ENCODE measurements at regions not wholly inside any gene's neighbourhood (a gene's known extent, or its start where the extent isn't known, plus 50 kb on each side); places are given as distances from the start of the nearest gene placed in this dataset.

DNA sequence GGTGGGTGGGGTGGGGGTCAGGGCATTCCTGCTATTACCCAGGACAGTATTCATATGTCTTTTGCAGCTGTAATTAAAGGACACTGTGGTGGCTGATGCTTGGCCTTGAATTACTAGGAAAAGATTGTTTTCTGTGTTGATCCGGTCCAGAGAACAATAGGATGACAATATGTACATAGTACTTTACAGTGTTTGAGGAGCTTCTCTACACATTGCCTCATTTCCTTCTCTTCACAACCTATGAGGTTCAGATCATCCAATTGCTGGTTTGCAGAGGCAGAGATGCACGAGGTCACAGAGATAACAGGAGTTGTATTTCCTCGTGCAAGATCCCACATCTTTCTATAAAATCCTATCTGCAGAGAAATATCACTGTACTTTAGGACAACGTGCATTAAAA lies 119.5 kb downstream of the LIPG start:
- Mint-ChIP-seq H3K4me3 (no peak overlapping the region), H3K36me3 (ENCODE audit: low read depth) (no peaks in the 10 kb centered on the region), H3K4me1 (ENCODE audit: low read depth) (no peaks in the 10 kb centered on the region), H3K9me3 (no peaks in the 10 kb centered on the region), H3K27me3 (peaks cover 5% of the 10 kb centered on the region), H3K27ac (no peak overlapping the region)
- ATAC-seq: no peak
- CTCF ChIA-PET: no interaction called here
- POLR2A ChIA-PET: no interaction called here
- no peak for DNase-seq
- intact Hi-C loops (cut with micrococcal nuclease): no loop called here
- TF ChIP-seq, protein P1, sequence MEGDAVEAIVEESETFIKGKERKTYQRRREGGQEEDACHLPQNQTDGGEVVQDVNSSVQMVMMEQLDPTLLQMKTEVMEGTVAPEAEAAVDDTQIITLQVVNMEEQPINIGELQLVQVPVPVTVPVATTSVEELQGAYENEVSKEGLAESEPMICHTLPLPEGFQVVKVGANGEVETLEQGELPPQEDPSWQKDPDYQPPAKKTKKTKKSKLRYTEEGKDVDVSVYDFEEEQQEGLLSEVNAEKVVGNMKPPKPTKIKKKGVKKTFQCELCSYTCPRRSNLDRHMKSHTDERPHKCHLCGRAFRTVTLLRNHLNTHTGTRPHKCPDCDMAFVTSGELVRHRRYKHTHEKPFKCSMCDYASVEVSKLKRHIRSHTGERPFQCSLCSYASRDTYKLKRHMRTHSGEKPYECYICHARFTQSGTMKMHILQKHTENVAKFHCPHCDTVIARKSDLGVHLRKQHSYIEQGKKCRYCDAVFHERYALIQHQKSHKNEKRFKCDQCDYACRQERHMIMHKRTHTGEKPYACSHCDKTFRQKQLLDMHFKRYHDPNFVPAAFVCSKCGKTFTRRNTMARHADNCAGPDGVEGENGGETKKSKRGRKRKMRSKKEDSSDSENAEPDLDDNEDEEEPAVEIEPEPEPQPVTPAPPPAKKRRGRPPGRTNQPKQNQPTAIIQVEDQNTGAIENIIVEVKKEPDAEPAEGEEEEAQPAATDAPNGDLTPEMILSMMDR (IDR thresholded peaks at IDR 0.05): no peak

DNA sequence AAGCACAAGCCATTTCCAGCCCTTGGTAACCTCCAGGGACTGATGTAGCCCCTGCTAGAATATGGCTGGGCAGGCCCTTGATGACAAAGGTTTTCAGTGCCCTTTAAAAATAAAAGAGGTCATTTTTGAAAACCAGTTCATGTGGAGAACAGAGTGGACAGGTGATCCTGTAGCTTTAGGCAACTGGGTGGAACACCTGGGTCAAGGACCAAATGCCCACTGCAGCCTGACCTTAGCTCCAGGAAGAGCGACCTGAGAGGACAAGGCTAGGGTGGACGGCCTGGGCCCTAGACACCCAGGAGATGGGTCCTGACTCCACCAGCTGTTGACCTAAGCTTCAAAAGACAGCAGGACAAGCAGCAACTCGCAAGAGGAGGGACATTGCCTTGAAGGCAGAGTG lies 116.6 kb downstream of the LIPG start:
- intact Hi-C loops (cut with micrococcal nuclease): no loop called here
- Mint-ChIP-seq H3K27me3 (peaks cover 2% of the 10 kb centered on the region), H3K4me1 (ENCODE audit: low read depth) (no peaks in the 10 kb centered on the region), H3K4me3 (no peak overlapping the region), H3K9me3 (no peaks in the 10 kb centered on the region), H3K27ac (no peak overlapping the region), H3K36me3 (ENCODE audit: low read depth) (no peaks in the 10 kb centered on the region)
- ChIA-PET POLR2A (no interaction called here), CTCF (no interaction called here)
- ATAC-seq (no peak), DNase-seq (no peak)
- TF ChIP-seq, protein P1 (IDR thresholded peaks at IDR 0.05): no peak

DNA sequence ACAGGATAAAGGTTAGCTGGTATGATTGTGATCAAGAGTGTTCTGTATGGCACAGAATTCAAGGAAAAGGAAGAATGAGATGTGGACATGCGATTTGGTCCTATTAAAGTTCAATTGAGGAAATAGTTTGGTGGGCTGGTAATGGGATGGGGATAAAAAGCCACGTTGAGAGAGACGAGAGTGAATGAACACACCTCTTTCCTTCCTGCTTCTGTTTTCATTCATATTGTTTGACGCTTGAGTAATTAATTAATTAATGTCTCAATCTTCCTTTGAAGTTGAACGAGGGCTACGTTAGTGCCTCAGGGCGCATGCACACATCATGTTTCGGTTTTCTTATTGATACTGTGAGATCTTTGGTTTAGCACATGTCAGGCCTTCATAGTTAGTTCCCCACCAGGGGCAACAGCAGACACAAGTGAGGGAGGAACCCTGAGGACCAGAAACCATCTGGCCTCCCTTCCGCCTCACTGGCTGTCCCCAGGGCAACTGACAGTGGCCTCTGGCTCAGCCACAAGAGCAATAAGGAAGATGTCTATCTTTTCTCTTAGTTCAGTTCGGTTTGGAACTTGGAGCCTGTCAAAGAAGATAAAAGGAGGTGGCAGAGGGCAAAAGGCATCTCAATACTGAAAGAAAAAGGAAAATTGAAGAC lies 116.0 kb downstream of the LIPG start:
- H3K4me1 Mint-ChIP-seq (ENCODE audit: low read depth): no peaks in the 10 kb centered on the region
- ATAC-seq (no peak), DNase-seq (no peak)
- ChIA-PET POLR2A (no interaction called here), CTCF (no interaction called here)
- no peaks in the 10 kb centered on the region for H3K36me3 Mint-ChIP-seq (ENCODE audit: low read depth)
- intact Hi-C loops (cut with micrococcal nuclease): no loop called here
- no peaks in the 10 kb centered on the region for H3K9me3 Mint-ChIP-seq
- peaks cover 2% of the 10 kb centered on the region for H3K27me3 Mint-ChIP-seq
- TF ChIP-seq, protein P1 (IDR thresholded peaks at IDR 0.05): no peak
- no peak overlapping the region for H3K4me3 Mint-ChIP-seq
- no peak overlapping the region for H3K27ac Mint-ChIP-seq

DNA sequence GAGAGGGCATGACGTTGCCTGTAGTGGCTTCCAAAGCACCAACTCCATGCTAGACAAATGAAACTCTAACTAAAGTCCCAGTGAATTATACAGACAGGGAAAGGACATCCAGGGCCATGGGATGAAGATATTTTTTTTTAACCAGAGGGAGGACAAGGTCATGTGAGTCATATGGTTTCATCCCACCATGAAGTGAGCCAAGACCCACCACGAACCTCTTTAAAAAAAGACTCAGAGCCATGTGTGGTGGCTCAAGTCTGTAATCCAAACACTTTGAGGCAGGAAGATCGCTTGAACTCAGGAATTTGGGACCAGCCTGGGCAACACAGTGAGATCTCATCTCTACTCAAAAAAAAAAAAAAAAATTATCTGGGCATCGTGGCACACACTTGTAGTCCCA lies 115.2 kb downstream of the LIPG start:
- no peak overlapping the region for H3K27ac Mint-ChIP-seq
- POLR2A ChIA-PET: no interaction called here

DNA sequence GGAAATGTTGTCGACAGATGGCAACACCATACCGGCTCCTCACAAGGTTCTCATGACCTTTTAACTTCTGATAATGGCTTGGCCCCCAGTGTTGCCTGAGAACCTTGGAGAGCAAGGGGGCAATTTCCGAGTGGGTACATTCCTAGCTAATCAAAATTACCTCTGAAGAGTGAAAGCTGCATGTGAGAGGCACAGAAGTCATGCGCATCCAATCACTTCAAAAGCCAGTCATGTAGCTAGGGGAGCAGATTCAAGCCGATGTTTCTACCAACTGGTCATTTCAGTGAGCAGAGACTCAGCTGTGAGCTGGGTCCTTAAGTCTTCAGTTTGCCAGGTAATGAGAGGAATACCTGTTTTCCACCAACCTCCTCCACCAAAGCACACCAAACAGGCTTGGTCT lies 111.4 kb downstream of the LIPG start:
- ChIA-PET CTCF (no interaction called here), POLR2A (no interaction called here)
- ATAC-seq: no peak
- Mint-ChIP-seq H3K4me1 (ENCODE audit: low read depth) (no peaks in the 10 kb centered on the region), H3K36me3 (ENCODE audit: low read depth) (no peaks in the 10 kb centered on the region), H3K9me3 (no peaks in the 10 kb centered on the region), H3K27ac (no peak overlapping the region), H3K4me3 (no peak overlapping the region), H3K27me3 (peaks cover 7% of the 10 kb centered on the region)
- DNase-seq: no peak
- intact Hi-C loops (cut with micrococcal nuclease): no loop called here
- TF ChIP-seq, protein P1 (IDR thresholded peaks at IDR 0.05): no peak

More for the DNA sequence above, 115.2 kb downstream of the LIPG start:
- Mint-ChIP-seq H3K4me3 (no peak overlapping the region), H3K9me3 (no peaks in the 10 kb centered on the region), H3K27me3 (peaks cover 3% of the 10 kb centered on the region), H3K4me1 (ENCODE audit: low read depth) (no peaks in the 10 kb centered on the region), H3K36me3 (ENCODE audit: low read depth) (no peaks in the 10 kb centered on the region)
- no peak for DNase-seq
- CTCF ChIA-PET: no interaction called here
- intact Hi-C loops (cut with micrococcal nuclease): no loop called here
- TF ChIP-seq, protein P1 (IDR thresholded peaks at IDR 0.05): no peak
- no peak for ATAC-seq

Data from activated CD8-positive, alpha-beta T cell treated with anti-CD3 and anti-CD28 coated beads for 36 hours (primary cell).